ENCODE measurements at regions not wholly inside any gene's neighbourhood (a gene's known extent, or its start where the extent isn't known, plus 50 kb on each side); places are given as distances from the start of the nearest gene placed in this dataset.
A peak's percentile ranks its signal among the peaks of the same experiment; 100 is the strongest.
"Not testable (repeated sequence)": the region's sequence is repeated elsewhere in the genome, so short reads cannot be mapped to it uniquely, and the experiment has no call there.

DNA sequence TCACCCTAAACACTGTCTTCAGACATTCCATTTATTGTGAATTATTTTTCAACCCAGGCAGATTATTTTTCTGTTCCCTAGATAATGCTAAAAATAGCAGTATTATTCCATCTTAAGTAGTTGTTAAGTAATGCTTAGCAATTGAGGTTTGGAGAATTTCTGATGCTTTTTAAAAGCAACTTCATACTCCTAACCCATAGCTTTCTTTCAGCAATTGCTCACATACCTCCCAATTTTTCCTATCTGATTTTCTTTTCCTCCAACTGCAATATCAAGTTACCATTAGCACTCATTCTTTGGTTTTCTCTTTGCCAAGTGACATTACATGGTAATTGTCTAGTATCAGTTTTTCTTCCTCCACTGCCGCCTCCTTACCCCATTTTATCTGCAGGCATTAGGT, 104.7 kb downstream of the GPR85 start:
- no peak for DNase-seq

DNA sequence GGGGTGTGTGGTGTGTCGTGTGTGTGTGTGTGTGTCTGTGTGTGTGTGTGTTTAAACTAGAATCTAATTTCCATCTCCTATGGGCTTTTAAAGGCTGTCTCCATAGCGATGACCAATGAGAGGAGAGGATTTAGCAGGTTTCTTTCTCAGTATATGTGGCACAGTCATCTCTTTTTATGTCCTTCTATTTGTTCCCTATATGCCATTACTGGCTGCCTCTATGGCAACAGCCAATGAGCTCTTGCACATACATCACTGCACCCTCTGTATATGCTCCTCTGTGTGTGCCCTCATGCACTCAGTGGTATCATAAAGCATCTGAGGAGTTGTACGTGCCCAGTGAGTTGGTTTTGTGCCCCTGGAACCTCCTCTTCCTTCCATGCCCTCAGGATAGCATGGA, 107.6 kb downstream of the GPR85 start:
- not testable (repeated sequence) for DNase-seq

DNA sequence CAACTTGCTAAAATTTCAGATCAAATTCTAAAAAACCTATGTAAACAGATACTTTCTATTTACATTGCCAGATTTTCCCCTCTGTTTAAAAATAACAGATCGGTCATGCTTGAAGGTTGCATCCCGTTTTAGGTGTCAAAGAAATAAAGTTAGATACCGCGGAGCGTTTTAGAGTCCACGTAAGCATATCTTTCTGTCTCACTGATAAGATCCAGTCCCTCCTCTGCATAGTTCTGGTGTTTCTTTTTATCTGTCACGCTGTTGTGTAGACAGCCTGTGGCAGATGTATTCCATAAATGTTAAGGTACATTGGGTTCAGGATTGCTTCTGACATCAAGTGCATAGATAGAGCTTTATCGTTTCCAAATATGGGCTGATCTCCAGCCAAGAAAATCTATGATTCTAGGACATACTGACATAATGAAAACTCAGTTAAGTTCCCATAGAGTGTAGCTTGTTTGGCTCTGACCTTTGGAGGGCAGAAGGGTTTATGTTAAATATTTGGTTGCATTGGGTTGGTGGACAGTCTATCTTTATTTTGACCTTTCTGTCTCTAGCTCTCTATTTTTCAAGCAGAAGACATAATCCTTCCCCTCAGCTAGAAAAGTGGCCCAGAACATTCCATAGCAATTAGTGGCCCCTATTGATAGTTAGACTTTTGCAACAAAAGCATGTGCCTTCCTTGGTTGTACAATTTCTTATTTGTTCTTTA, 109.2 kb downstream of the GPR85 start:
- not testable (repeated sequence) for DNase-seq

DNA sequence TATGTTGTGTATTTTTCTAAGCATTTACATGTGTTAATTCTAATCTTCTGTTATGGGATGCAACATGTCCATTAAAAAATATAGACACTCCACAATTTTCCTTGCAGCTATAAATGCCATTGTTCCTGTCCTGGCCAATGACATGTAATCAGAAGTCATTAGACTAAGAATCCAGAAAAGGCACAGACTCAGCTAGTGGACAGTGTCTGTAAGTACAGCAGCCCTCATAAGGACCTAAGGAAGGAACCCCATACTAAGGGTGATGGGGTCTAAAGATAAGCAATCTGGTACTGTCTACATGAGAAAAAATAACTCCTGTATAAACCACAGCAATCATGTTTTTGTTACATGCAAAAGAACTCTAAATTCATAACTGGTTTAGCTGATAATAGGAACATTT, 115.9 kb downstream of the GPR85 start:
- DNase-seq, result no peak

DNA sequence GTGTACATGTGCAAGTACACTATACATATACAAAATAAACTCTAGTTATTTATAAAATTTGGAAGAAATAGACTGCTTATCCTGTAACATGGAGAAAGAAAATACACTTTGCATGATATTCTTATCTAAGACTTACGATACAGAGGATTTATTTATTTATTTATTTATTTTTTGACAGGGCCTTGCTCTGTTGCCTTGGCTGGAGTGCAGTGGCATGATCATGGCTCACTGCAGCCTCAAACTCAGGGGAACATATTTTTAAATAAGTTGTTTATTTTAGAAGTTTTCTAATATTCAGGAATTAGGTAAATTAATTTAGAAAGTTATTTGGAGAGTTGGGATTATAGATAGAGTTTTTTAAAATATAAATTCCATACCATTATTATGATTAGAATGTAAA, 116.7 kb downstream of the GPR85 start:
- DNase-seq, result no peak

DNA sequence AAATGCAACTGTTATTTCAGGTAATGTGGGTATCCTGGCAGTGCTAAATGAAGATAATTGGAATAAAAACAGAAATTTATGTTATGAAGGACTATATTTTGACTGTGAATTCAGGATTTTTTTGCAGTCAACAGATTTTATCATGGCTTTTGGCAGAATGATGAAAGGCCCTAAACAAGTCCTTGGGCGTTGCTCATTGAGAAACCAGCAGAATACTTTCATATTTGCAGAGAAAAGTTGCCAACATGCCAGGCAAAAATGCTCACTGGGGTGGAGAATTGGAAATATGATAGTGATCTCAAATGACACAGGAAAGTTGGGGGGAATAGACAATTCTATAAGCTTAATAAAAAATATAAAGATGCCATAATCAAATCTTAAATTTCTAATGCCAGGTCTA, 121.1 kb downstream of the GPR85 start:
- DNase-seq, result no peak

DNA sequence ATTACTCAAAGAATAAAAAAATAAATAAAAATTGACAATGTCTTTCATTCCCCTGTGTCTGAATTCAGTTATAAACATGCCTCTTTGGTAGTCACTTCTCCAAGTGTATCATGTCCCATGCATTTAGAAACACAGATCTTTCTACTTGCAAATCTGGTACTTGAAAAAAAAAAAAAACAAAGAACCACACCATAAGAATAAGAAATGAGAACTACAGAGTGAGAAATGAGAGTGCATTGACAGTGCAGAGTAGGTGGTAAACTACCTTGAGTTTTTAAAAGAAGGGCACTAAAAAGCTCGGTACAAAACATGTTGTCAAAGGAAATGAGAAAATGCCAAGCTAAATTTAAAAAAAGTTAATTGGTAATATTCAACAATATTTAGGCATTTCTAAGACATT, 123.0 kb downstream of the GPR85 start:
- DNase-seq, result no peak

DNA sequence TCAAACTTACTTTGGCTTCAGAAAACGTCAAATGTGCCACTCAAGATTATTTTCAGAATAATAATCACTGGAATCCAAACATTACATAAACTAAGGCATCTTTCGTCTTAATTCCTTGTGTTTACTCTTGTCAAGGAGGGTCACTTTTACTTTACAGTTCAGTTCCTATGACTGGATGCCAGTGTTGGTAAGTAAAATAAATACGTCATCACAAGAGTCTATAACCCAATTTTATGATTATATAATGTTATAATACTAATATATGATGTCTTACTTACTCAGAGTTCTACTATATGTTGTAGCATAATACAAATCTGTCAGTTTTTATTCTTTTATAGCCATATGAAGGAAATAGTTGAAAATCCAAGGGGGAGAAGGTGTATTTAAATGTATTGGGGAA, 123.8 kb downstream of the GPR85 start:
- DNase-seq, result no peak

DNA sequence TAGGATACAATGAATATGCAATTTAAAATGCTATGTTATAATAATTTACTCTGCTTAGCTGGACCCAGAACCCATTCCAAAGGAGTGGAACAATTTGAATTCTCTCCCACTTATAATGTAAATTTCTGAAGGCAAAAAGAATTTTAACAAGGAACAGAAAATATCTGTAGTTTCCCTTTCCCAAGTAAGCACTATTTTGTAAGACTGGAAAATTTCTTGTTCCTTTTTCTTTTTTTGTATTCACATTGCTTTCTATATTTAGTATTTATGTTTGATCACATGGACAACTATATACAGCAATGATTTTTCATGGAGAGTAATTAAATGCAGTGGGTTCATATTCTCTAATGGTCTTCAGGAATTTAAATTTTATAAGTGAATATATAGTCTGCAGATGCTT, 127.4 kb downstream of the GPR85 start:
- no peak for DNase-seq

DNA sequence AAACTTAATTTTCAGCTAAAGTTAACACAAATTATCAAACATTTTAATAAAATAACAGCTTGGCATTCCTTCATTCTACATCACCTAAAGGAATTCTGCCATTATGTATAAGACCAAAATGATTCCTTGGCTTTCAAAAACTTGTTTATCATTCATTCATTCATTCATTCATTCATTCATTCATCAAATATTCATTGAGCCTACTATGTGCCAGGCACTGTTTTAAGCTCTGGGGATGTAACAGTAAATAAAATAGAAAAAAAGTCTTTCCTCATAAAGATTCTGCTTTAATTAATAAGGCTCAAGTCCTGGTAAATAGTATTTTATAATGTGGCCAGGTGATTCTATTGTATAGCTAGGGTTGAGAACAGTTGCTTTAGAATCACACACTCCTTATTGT, 127.9 kb downstream of the GPR85 start:
- DNase-seq, result no peak

DNA sequence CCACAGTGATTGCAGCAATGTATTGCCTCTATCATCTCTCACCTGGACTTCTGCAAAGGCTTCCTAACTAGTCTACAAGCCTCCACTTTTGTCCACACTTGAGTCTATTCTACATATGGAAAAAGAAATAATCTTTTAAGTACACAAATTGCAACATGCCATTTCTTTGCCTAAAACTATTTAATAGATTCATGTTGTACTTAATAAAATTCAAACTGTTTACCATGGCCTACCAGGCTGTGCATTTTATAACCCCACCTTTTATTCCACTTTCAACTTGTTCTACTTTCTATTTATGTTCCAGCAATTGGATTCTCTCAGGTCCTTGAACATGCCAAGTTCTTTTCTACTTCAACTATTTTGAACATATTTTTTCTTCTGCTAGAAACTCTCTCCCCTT, 128.7 kb downstream of the GPR85 start:
- DNase-seq, result no peak

DNA sequence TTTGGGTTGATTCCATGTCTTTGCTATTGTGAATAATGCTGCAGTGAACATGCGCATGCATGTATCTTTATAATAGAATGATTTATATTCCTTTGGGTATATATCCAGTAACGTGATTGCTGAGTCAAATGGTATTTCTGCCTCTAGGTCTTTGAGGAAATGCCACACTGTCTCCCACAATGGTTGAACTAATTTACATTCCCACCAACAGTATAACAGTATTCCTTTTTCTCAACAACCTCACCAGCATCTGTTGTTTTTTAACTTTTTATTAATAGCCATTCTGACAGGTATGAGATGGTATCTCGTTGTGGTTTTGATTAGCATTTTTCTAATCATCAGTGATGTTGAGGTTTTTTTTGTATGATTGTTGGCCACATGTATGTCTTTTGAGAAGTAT, 133.6 kb downstream of the GPR85 start:
- DNase-seq, result not testable (repeated sequence)

DNA sequence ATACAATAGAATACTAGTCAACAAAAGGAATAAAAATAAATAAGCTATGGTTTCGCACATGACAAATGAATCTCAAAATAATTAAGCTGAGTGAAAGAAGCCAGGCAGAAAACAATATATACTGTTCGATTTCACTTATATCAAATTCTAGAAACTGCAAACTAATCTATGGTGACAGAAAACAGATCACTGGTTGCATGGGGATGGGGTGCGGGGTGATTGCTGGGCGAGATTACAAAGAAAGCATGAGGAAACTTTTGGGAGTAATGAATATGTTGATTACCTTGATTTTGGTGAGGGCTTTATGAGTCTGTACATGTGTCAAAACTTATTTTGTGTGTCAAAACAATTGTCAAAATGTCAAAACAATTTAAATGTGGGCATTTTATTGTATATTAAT, 135.6 kb downstream of the GPR85 start:
- no peak for DNase-seq

DNA sequence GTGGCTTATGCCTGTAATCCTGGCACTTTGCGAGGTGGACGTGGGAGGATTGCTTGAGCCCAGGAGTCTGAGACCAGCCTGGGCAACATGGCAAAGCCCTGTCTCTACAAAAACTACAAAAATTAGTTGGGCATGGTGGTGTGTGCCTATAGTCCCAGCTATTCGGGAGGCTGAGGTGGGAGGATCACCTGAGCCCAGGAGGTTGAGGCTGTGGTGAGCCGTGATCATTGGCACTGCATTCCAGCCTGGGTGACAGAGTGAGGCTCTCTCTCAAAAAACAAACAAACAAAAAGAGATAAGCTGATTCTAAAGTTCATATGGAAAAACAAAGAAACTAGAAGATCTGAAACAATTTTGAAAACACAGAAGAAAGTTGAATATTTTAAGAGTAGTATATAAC, 136.9 kb downstream of the GPR85 start:
- not testable (repeated sequence) for DNase-seq

DNA sequence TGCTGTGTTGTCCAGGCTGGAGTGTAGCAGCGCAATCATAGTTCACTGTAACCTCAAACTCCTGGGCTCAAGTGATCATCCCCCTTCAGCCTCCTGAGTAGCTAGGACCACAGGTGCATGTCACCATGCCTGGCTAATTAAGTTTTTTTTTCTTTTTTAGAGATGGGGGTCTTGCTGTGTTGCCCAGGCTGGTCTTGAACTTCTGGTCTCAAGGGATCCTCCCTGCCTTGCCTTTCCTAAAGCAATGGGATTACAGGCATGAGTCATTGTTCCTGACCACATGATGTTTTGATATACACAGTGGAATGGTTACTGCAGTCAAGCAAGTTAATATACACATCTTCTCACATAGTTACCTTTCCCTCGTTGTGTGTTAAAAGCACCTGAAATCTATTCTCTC, 140.3 kb downstream of the GPR85 start:
- DNase-seq, result no peak

DNA sequence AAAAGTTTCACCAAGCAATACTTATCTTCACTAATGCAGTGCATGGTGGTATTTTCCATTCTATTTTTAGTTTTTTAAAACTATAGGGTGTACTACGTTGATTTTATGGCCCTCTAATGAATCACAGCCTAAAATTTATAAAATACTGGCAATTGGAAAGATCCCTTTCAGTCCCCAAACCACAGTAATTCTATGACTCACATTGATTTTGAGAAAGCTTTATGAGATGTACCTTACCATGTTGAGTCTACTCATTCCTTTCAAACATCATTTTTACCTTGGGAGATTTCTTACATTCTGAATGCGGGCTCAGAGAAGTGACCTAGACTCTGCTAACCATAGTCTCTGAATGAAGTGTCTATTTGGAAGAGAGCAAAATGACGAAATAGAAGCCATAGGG, 141.6 kb downstream of the GPR85 start:
- no peak for DNase-seq

DNA sequence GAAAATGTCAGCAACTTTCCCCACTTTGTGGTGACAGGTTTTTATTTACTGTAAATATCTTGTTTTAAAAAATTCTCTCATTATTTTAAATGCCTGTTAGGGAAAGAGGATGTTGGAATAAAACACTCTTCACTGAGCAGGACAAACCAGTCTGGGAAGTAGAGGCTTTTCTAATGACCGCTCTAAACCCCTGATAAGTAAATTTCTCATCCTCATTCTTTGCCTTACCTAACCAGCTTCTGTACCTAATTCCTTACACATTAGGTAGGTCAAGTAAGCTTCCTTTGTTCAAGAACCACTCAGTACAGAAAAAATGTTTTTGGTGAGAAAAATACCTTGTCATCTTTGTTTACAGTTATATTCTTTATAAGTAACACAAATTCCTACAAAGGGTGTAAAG, 143.6 kb downstream of the GPR85 start:
- no peak for DNase-seq

DNA sequence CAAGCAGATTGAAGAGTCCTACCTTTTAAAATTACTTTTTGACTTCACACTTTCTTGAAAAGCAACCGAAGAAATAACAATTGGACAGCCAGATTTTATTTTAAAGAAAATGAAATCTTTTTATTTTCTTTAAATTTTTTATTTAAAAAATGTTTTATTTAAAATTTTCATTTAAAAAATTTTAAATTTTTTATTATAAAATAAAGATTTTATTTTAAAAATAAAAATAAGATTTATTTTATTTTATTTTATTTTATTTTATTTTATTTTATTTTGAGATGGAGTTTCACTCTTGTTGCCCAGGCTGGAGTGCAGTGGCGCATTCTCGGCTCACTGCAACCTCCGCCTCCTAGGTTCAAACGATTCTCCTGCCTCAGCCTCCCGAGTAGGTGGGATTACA, 144.5 kb downstream of the GPR85 start:
- not testable (repeated sequence) for DNase-seq

DNA sequence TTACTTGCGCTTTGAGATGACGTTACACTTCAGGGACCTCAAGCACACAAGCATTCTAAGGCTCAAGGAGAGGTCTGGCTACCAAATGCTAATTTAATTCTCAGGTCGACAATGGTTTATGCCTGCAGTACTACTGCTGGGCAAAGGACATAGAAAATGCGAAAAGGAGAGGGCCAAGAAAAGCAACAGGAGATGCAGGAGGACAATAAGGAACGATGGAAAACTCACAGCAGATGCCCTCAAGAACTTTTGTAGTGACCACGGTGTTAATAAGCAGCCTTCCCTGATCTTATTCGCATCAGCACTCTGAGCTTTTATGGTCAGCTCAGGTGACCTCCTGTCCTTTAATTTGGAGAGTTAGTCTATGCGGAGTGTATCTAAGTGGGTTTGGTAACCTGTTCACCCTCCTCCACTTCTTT, 146.3 kb downstream of the GPR85 start:
- no peak for DNase-seq

DNA sequence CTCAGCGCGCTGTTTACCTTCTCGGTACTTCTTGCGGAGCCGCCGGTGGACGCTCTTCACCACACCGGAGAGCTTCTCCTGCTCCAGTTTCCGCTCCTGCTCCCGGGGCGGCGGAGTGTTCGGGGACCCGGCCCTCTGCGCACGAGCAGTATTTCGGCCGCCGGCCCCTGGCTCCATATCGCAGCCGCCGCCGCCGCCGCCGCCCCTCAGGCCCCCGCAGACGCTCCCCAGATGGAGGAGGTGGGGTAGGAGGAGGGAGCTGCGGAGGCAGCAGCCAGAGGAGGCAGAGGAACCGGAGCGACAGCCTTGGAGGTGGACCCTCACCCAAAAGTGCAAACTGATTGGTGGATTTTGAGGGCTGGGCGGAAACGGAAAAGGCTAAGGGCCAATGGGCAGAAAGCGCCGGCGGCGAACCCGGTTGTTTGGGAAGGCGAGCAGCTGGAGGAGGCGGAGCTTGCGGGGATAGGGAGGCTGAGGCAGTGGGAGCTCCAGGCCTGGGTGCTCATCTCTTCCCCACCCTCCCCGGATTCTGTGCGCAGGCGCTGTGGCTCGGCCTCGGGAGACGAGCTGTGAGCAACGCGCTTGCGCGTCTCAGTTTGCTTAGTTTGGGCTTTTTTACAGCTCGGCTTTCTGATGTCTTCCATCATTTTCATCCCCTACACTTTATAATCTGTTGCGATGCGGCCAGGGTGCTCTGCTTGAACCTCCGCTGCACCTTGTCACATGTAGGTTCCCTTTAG, 146.9 kb downstream of the GPR85 start:
- peak; percentile 99 for DNase-seq

DNA sequence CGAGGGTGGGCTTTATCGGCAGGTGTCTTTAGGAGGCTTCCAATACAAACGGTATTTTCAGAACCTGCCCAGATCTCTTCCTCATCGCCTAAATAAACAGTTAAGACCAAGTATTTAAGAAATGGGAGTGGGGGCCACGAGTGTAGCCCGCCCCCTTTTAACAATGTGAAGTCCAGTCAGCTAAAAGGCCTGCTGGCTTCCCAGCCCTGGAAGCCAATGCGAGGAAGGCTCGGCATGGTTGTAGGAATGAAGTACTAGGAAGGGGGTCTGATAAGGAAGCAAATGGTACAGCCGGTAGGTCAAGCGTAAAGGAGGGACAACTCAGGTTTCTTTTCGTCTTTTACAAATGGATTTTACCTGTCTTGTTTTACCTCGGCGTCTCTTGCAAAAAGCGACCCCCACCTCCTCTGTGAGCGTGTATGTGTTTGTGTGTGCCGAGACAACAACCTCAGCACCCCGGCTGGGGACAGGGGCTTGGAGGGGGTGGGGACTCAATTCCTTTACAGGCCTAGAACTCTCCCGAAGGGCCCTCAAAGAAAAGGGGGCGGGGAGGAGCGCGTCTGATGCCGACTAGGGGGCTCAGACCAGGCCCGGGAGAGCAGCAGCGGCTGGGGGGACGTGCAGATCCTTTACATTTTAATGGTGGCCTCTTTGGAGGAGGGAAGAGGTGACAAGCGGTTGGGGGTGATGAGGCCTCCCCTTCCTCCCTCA, 147.6 kb downstream of the GPR85 start:
- DNase-seq, result peak; percentile 53

DNA sequence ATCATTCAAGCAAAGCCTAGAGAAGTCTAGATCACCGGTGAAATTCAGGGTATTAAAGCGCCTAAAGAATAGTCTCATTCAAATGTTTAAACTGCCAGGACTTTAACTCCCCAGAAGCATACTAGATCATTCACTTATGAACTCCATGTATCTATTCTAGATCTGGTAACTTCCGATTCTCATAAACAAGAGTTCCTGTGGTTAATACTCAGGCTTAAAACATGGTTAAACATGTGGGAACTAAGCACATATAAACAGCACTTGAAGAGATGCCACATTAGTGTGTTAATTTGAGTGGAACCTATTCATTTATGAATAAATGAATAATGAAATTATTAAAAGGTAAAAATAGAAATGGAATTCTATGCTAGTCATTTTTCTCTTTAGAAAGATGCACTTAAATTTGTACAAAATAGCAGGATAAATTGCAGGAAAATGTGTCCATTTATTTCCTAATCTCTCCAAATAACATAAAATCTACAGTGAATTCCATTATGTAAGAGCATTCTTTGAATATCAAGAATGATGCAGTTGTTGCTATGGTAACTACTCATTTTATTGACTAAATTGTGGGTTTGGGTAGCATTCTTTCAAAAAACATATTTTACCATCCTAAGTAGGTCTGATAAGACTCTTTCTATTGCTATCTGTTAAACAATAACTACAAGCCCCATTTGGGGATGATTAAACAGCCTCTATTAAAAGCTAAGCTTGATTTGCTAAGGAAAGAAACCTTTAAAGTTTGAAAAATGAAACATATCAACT, 147.6 kb upstream of the TMEM168 start:
- no peak for DNase-seq

DNA sequence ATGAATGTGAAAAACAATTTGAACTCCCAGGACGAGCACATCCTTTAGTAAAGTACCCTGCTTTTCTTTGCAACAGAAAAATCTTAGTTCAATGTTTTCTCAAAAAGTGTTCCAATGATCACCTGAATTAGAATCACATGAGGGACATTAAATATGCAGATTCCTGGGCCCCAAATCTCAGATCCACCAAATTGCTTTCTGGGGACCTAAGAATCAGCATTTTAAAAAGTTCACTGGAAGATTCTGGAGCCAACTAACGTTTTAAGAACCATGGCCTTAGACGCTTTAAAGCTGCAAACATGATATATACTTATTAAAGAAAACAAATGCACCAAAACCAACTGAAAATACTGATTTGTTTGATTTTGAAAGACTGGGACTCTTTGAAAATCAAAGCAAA, 143.4 kb upstream of the TMEM168 start:
- DNase-seq, result no peak

Measured in activated CD4-positive, alpha-beta T cell treated with anti-CD3 and anti-CD28 coated beads for 48 hours (primary cell).